DOHH2 (cell line): ENCODE measurements at regions not wholly inside any gene's neighbourhood (a gene's known extent, or its start where the extent isn't known, plus 50 kb on each side); places are given as distances from the start of the nearest gene placed in this dataset.

Experiments used
- H3F3A ChIP-seq: fragments of 200-600 bp; sonication (generic), shearing (Covaris generic); 2 replicates; pipeline ENCODE4 v1.6.0; 2016; ENCODE audit warnings: antibody characterized with exemption, mild to moderate bottlenecking; ENCODE audit not compliant: control insufficient read depth, insufficient read depth
- H3K27ac ChIP-seq: fragments of 200-600 bp; sonication (generic); 2 replicates; pipeline ENCODE4 v1.5.1; 2014; ENCODE audit warnings: low read depth, mild to moderate bottlenecking, low read length, moderate library complexity
- H3K27me3 ChIP-seq: fragments of 200-600 bp; sonication (generic); 2 replicates; pipeline ENCODE4 v1.6.1; 2014; ENCODE audit warnings: mild to moderate bottlenecking, low read length, mixed read lengths; ENCODE audit not compliant: control insufficient read depth
- H3K36me3 ChIP-seq: fragments of 200-600 bp; sonication (generic); 2 replicates; pipeline ENCODE4 v1.6.1; 2014; ENCODE audit warnings: mild to moderate bottlenecking, low read length, moderate library complexity, mixed read lengths; ENCODE audit not compliant: control insufficient read depth
- H3K4me1 ChIP-seq: fragments of 200-600 bp; sonication (generic); 2 replicates; pipeline ENCODE4 v1.6.1; 2014; ENCODE audit warnings: mild to moderate bottlenecking, low read length, mixed read lengths; ENCODE audit not compliant: control insufficient read depth
- H3K4me2 ChIP-seq: fragments of 200-600 bp; sonication (generic); 2 replicates; pipeline ENCODE4 v1.6.0; 2014; ENCODE audit warnings: mild to moderate bottlenecking, low read length, moderate library complexity
- H3K4me3 ChIP-seq: fragments of 200-600 bp; sonication (generic); 2 replicates; pipeline ENCODE4 v1.5.1; 2014; ENCODE audit warnings: mild to moderate bottlenecking, low read length, mixed read lengths
- H3K79me2 ChIP-seq: fragments of 200-600 bp; sonication (generic); 2 replicates; pipeline ENCODE4 v1.6.1; 2014; ENCODE audit warnings: mild to moderate bottlenecking, low read length, mixed read lengths; ENCODE audit not compliant: control insufficient read depth
- H3K9me2 ChIP-seq: fragments of 200-600 bp; sonication (generic); replicated peaks from 2 replicates; pipeline ENCODE4 v1.6.1; 2014; ENCODE audit warnings: mild to moderate bottlenecking, low read length, mixed read lengths; ENCODE audit not compliant: control insufficient read depth
- H3K9me3 ChIP-seq: fragments of 200-600 bp; sonication (generic); 2 replicates; pipeline ENCODE4 v1.6.1; 2014; ENCODE audit warnings: antibody characterized with exemption, low read length, mixed read lengths; ENCODE audit not compliant: control insufficient read depth, insufficient read depth
- H4K20me1 ChIP-seq: fragments of 200-600 bp; sonication (generic); 2 replicates; pipeline ENCODE4 v1.6.0; 2014; ENCODE audit warnings: low read depth, mild to moderate bottlenecking, antibody characterized with exemption, low read length, moderate library complexity; ENCODE audit not compliant: control insufficient read depth, insufficient read depth
- EZH2phosphoT487 ChIP-seq: fragments of 200-600 bp; sonication (generic); IDR thresholded peaks from 2 replicates; pipeline ENCODE4 v1.6.1; 2017; ENCODE audit warnings: borderline replicate concordance, mild to moderate bottlenecking, antibody characterized with exemption, low read length, moderate library complexity, mixed read lengths
- TF ChIP-seq, protein P1 (sequence below): fragments of 200-600 bp; sonication (generic); IDR thresholded peaks from one replicate; pipeline ENCODE4 v1.5.1; 2014; ENCODE audit warnings: antibody characterized with exemption, mild to moderate bottlenecking, low read depth, low read length; ENCODE audit not compliant: poor library complexity, severe bottlenecking

DNA sequence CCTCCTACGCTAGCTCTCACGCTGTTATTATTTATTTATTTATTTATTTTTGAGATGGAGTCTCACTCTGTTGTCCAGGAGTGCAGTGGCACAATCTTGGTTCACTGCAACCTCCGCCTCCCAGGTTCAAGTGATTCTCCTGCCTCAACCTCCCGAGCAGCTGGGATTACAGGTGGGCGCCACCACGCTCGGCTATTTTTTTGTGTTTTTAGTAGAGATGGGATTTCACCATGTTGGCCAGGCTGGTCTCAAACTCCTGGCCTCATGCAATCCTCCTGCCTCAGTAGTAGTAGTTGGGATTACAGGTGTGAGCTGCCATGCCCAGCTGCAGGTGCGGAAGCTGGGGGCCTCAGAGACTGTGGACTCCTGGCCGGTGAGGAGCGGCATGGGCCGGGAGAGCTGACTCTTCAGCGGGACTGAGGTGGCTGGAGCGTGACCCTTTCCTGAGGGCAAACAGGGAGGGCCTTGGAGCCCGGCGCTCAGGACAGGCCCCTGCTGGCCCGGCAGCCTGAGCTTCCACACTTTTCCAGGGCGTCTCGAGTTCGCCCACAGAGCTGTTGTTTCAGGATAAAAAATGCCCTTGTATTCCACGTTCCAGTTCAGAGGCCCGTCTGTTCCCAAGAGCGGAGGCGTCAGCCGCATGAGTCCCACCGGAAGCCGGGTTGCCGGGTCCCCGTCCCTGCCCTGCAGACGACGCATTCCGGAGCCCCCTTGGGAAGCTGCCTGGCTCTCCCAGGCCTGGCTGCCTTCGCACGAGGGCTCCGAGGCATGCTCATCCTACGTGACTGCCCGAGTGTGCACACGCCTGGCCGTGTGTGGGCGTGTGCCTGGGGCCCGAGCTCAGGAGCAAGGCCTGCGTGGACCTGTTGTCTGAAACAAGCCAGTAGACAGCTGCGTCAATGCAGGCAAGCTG lies 126.2 kb downstream of the SIK1 start:
- H3K9me3 ChIP-seq = no peaks in the 10 kb centered on the region
- H3K9me2 ChIP-seq = no peaks in the 10 kb centered on the region
- no peak overlapping the region for H3K27ac ChIP-seq
- H3K79me2 ChIP-seq = no peaks in the 10 kb centered on the region
- no peaks in the 10 kb centered on the region for H3K36me3 ChIP-seq
- H3F3A ChIP-seq = peaks cover 1% of the 10 kb centered on the region
- H4K20me1 ChIP-seq = no peaks in the 10 kb centered on the region
- peaks cover 37% of the 10 kb centered on the region for H3K4me1 ChIP-seq
- no peak overlapping the region for H3K4me2 ChIP-seq
- H3K27me3 ChIP-seq = no peaks in the 10 kb centered on the region
- TF ChIP-seq, protein P1, sequence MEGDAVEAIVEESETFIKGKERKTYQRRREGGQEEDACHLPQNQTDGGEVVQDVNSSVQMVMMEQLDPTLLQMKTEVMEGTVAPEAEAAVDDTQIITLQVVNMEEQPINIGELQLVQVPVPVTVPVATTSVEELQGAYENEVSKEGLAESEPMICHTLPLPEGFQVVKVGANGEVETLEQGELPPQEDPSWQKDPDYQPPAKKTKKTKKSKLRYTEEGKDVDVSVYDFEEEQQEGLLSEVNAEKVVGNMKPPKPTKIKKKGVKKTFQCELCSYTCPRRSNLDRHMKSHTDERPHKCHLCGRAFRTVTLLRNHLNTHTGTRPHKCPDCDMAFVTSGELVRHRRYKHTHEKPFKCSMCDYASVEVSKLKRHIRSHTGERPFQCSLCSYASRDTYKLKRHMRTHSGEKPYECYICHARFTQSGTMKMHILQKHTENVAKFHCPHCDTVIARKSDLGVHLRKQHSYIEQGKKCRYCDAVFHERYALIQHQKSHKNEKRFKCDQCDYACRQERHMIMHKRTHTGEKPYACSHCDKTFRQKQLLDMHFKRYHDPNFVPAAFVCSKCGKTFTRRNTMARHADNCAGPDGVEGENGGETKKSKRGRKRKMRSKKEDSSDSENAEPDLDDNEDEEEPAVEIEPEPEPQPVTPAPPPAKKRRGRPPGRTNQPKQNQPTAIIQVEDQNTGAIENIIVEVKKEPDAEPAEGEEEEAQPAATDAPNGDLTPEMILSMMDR = no peak
- TF ChIP-seq EZH2phosphoT487 = no peak
- no peak overlapping the region for H3K4me3 ChIP-seq

DNA sequence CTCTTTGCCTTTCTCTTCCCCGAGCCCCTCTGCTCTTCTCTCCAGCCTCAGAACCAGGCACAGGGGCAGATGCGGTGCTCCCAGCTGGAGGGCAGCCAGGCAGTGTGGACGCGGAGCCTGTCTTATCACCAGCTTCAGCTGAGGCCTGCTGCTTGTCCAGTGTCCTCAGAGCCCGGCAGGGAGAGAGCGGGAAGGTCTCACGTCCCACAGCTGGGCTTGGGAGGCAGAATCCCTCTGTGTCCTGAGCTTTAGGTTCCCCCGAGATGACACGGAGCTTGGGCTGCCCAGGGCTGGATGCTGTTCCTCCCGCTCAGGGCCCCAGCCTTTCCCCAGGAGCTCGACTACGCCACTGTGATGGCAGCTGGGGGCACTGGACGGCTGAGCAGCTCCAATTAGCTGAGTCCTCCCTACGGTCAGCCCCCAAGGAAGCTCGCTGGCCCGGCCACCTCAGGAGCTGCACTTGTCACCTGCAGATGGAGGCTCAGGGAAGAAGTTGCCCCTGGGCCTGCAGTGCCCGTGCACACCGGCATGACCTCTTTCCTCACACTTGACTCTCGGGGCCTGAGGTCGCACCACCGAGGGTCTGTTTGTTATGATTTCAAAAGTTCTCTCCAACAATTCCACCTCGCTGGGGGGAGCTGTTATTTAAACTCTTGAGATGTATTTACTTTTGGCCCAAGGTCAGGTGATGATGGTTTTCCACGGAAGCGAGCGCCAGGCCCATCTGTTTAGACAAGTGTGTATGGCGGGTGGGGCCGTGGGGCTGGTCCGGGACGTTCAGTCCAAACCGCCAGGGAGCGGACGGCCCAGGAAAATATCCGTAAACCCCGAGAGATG lies 127.3 kb downstream of the SIK1 start:
- Histone ChIP-seq H3F3A (peaks cover 12% of the 10 kb centered on the region), H3K9me3 (no peaks in the 10 kb centered on the region), H3K9me2 (no peaks in the 10 kb centered on the region), H3K36me3 (no peaks in the 10 kb centered on the region), H3K4me3 (no peak overlapping the region), H3K27me3 (no peaks in the 10 kb centered on the region), H3K4me1 (peaks cover 48% of the 10 kb centered on the region), H4K20me1 (no peaks in the 10 kb centered on the region), H3K79me2 (no peaks in the 10 kb centered on the region), H3K27ac (no peak overlapping the region), H3K4me2 (no peak overlapping the region)
- no peak for TF ChIP-seq EZH2phosphoT487
- TF ChIP-seq, protein P1 = no peak

DNA sequence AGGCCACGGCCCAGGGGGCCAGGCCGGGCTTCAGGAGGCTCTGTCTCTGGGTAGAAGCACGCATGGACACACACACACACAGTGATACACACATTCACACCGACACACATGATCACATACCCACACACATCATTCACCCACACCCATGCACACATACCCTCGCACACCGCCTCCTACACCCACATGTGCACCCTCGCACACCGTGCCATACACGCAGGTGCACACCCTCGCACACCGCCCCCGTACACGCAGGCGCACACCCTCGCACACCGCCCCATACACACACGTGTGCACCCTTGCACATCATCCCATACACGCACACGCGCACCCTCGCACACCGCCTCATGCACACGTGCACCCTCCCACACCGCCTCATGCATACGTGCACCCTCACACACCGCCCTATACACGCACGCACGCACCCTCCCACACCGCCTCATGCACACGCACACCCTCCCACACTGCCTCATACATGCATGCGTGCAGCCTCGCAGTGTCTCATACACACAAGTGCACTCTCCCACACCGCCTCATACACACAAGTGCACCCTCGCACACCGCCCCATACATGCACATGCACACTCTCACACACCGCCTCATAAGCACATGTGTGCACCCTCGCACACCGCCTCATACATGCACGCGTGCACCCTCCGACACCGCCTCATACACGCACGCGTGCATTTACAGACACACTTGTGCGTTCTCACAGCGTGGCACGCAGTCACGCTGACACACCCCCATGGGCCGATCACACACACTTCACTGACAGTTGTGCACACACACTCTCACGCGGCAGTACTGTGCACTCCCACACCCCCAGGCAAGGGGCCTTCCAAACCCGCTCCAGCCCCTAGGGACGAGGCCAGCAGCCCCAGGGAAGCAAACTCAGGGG lies 128.1 kb downstream of the SIK1 start:
- no peak for TF ChIP-seq EZH2phosphoT487
- TF ChIP-seq, protein P1 = no peak
- Histone ChIP-seq H3K27me3 (no peaks in the 10 kb centered on the region), H3K9me3 (no peaks in the 10 kb centered on the region), H3K27ac (no peak overlapping the region), H3F3A (peaks cover 21% of the 10 kb centered on the region), H4K20me1 (no peaks in the 10 kb centered on the region), H3K4me1 (peaks cover 48% of the 10 kb centered on the region), H3K79me2 (no peaks in the 10 kb centered on the region), H3K4me3 (no peak overlapping the region), H3K4me2 (no peak overlapping the region), H3K9me2 (no peaks in the 10 kb centered on the region), H3K36me3 (no peaks in the 10 kb centered on the region)
